HCT116 (cell line): ENCODE measurements at regions not wholly inside any gene's neighbourhood (a gene's known extent, or its start where the extent isn't known, plus 50 kb on each side); places are given as distances from the start of the nearest gene placed in this dataset.

Experiments
- ATAC-seq: fragments of 200-7000 bp; cut with Tn5 transposase; 2 replicates; pipeline ENCODE4 v1.9.1; 2020; ENCODE audit warnings: mild to moderate bottlenecking, moderate library complexity
- BruUV-seq: library from RNA; stranded (reverse); fragments of 400-500 nt; replicated peaks from 2 replicates; lab custom pipeline; 2021; lab: Mats Ljungman, UMichigan
- CTCF ChIA-PET: fragments of 300-600 bp; sonication (Branson Sonifier 250); formaldehyde crosslinking; loops from one replicate; lab custom pipeline; 2021; ENCODE audit warnings: antibody characterized with exemption; lab: Charles Lee
- POLR2A ChIA-PET: fragments of 300-600, 350-600 bp; sonication (Branson Sonifier 250); formaldehyde crosslinking; loops from one replicate; lab custom pipeline; 2021; ENCODE audit warnings: antibody characterized with exemption; lab: Charles Lee
- RAD21 ChIA-PET, 2 experiments: fragments of 300-600 bp; sonication (Branson Sonifier 250); formaldehyde crosslinking; loops; one replicate each; lab custom pipeline; 2023; ENCODE audit warnings: low total read pairs in 2 of 2; ENCODE audit not compliant: uncharacterized antibody in 2 of 2, unreplicated experiment in 2 of 2, low non-redundant PET in 1 of 2; lab: Charles Lee
- DNase-seq: peaks from one replicate; pipeline ENCODE4 v3.0.0-alpha.2; 2010; ENCODE audit warnings: low read depth, low spot score
- H2AFZ ChIP-seq: fragments of 200-600 bp; shearing (Covaris generic), sonication (generic); 2 replicates; pipeline ENCODE4 v1.6.1; 2017; ENCODE audit warnings: low read depth, mixed run types, mixed read lengths, antibody characterized with exemption, low read length; ENCODE audit not compliant: poor library complexity, severe bottlenecking
- H3K27ac ChIP-seq: 2 replicates; pipeline ENCODE4 v1.5.1; 2012; ENCODE audit warnings: low read depth, low read length
- H3K27me3 ChIP-seq: fragments of 200-600 bp; sonication (generic); 2 replicates; pipeline ENCODE4 v1.6.1; 2016; ENCODE audit warnings: mixed run types, low read length, mixed read lengths; ENCODE audit not compliant: insufficient read depth
- H3K36me3 ChIP-seq, 2 experiments: fragments of 200-500 bp in 1 of 2; fragments of 200-600 bp in 1 of 2; sonication (Bioruptor generic) in 1 of 2; sonication (generic) in 1 of 2; 2 replicates each; pipeline versions ENCODE4 v1.5.1 to v1.6.1; 2014 to 2016; ENCODE audit warnings: low read length in 2 of 2, inconsistent platforms in 1 of 2, mixed read lengths in 1 of 2, mixed run types in 1 of 2; ENCODE audit not compliant: insufficient read depth in 2 of 2, control insufficient read depth in 1 of 2
- H3K4me1 ChIP-seq, 2 experiments: fragments of 200-600 bp in 1 of 2; sonication (generic) in 1 of 2; 2 replicates each; pipeline versions ENCODE4 v1.5.1 to v1.6.1; 2012 to 2017; ENCODE audit warnings: low read length in 2 of 2, inconsistent platforms in 1 of 2, mild to moderate bottlenecking in 1 of 2, mixed read lengths in 1 of 2, mixed run types in 1 of 2, moderate library complexity in 1 of 2; ENCODE audit not compliant: insufficient read depth in 2 of 2, control insufficient read depth in 1 of 2
- H3K4me2 ChIP-seq: fragments of 200-600 bp; sonication (generic); 2 replicates; pipeline ENCODE4 v1.6.1; 2017; ENCODE audit warnings: mixed run types, low read length, mixed read lengths
- H3K4me3 ChIP-seq, 2 experiments: fragments of 200-600 bp in 1 of 2; sonication (generic) in 1 of 2; replicated peaks in 1 of 2; 2 replicates each; pipeline ENCODE4 v1.5.1; 2011 to 2016; ENCODE audit warnings: low read length in 2 of 2, control low read depth in 1 of 2, low read depth in 1 of 2, mild to moderate bottlenecking in 1 of 2, mixed read lengths in 1 of 2, mixed run types in 1 of 2
- H3K79me2 ChIP-seq: fragments of 200-600 bp; sonication (generic); 2 replicates; pipeline ENCODE4 v1.6.1; 2017; ENCODE audit warnings: mild to moderate bottlenecking, mixed run types, low read length, moderate library complexity, mixed read lengths; ENCODE audit not compliant: insufficient read depth
- H3K9ac ChIP-seq: fragments of 200-600 bp; sonication (generic); 2 replicates; pipeline ENCODE4 v1.6.1; 2016; ENCODE audit warnings: low read length, mixed read lengths
- H3K9me2 ChIP-seq: fragments of 200-600 bp; sonication (generic), shearing (Covaris generic); 2 replicates; pipeline ENCODE4 v1.6.1; 2017; ENCODE audit warnings: mixed run types, mild to moderate bottlenecking, moderate library complexity; ENCODE audit not compliant: insufficient read depth
- H3K9me3 ChIP-seq, 2 experiments: fragments of 200-500 bp in 1 of 2; fragments of 200-600 bp in 1 of 2; sonication (Bioruptor generic) in 1 of 2; sonication (generic) in 1 of 2; 2 replicates each; pipeline ENCODE4 v1.6.1; 2014 to 2017; ENCODE audit warnings: low read length in 2 of 2, mixed read lengths in 2 of 2, inconsistent platforms in 1 of 2, low read depth in 1 of 2, mild to moderate bottlenecking in 1 of 2, mixed run types in 1 of 2, moderate library complexity in 1 of 2; ENCODE audit not compliant: control insufficient read depth in 1 of 2, insufficient read depth in 1 of 2
- H4K20me1 ChIP-seq: fragments of 200-600 bp; sonication (generic), shearing (Covaris generic); 2 replicates; pipeline ENCODE4 v1.6.1; 2017; ENCODE audit warnings: mixed run types, mild to moderate bottlenecking, moderate library complexity; ENCODE audit not compliant: insufficient read depth
- EZH2 ChIP-seq: fragments of 200-600 bp; sonication (generic); IDR thresholded peaks from 2 replicates; pipeline ENCODE4 v1.6.1; 2017; ENCODE audit warnings: antibody characterized with exemption, mixed run types
- SP1 ChIP-seq: IDR thresholded peaks from 2 replicates; pipeline ENCODE4 v1.6.1; 2012; ENCODE audit warnings: low read depth
- ZNF274 ChIP-seq: fragments of 200-500 bp; sonication (Bioruptor generic); IDR thresholded peaks from 2 replicates; pipeline ENCODE4 v1.6.1; 2014; ENCODE audit warnings: mild to moderate bottlenecking, low read depth, low read length, inconsistent platforms
- intact Hi-C: fragments of 100-400 bp; cut with micrococcal nuclease; formaldehyde crosslinking; loops from 2 replicates; pipeline ENCODE4 v1.10.0; 2022
- TF ChIP-seq, protein P1 (sequence below): IDR thresholded peaks from 2 replicates; pipeline ENCODE4 v1.6.1; 2012
- TF ChIP-seq, protein P2 (sequence below): IDR thresholded peaks from 2 replicates; pipeline ENCODE4 v1.6.1; 2012; ENCODE audit warnings: low read depth

DNA sequence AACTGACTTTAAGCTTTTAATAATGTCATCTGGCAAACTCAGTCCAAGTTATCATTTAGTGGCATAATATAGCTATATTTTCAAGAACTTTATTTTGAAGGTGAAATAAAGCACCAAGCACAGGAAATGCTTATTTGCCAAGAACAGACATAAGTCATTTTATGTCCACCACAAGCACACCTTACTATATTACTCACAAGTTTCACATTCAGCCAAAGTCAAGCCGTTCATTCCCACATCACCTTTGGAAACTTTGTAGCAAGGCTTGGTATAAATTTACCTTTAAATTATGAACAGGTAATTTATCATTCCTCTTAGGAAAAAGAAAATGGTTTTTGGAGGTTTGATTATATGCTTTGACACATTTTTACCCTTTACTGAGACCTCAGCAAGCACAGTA is 236.8 kb upstream of the FKBP1C start:
- POLR2A ChIA-PET: no interaction called here

More for the DNA sequence above, 236.8 kb upstream of the FKBP1C start:
- BruUV-seq: no TSS peak
- Histone ChIP-seq H3K79me2 (no peaks in the 10 kb centered on the region), H3K27ac (no peak overlapping the region), H3K36me3 (no peaks in the 10 kb centered on the region), H3K4me3 (no peak overlapping the region), H3K27me3 (no peaks in the 10 kb centered on the region), H4K20me1 (no peaks in the 10 kb centered on the region), H3K4me1 (no peaks in the 10 kb centered on the region), H3K4me2 (no peak overlapping the region), H3K9ac (no peak overlapping the region), H2AFZ (no peak overlapping the region), H3K9me3 (peaks cover 0 to 9% of the 10 kb centered on the region in 2 experiments; a peak in 1 of 4 replicates), H3K9me2 (no peaks in the 10 kb centered on the region)
- TF ChIP-seq, protein P1, sequence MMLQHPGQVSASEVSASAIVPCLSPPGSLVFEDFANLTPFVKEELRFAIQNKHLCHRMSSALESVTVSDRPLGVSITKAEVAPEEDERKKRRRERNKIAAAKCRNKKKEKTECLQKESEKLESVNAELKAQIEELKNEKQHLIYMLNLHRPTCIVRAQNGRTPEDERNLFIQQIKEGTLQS: no peak
- TF ChIP-seq EZH2: no peak
- TF ChIP-seq, protein P2, sequence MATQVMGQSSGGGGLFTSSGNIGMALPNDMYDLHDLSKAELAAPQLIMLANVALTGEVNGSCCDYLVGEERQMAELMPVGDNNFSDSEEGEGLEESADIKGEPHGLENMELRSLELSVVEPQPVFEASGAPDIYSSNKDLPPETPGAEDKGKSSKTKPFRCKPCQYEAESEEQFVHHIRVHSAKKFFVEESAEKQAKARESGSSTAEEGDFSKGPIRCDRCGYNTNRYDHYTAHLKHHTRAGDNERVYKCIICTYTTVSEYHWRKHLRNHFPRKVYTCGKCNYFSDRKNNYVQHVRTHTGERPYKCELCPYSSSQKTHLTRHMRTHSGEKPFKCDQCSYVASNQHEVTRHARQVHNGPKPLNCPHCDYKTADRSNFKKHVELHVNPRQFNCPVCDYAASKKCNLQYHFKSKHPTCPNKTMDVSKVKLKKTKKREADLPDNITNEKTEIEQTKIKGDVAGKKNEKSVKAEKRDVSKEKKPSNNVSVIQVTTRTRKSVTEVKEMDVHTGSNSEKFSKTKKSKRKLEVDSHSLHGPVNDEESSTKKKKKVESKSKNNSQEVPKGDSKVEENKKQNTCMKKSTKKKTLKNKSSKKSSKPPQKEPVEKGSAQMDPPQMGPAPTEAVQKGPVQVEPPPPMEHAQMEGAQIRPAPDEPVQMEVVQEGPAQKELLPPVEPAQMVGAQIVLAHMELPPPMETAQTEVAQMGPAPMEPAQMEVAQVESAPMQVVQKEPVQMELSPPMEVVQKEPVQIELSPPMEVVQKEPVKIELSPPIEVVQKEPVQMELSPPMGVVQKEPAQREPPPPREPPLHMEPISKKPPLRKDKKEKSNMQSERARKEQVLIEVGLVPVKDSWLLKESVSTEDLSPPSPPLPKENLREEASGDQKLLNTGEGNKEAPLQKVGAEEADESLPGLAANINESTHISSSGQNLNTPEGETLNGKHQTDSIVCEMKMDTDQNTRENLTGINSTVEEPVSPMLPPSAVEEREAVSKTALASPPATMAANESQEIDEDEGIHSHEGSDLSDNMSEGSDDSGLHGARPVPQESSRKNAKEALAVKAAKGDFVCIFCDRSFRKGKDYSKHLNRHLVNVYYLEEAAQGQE: no peak
- no peak for TF ChIP-seq SP1
- TF ChIP-seq ZNF274: no peak
- intact Hi-C loops: no loop called here
- RAD21 ChIA-PET: no interaction called here
- ATAC-seq (no peak), DNase-seq (no peak)
- CTCF ChIA-PET: no interaction called here
